GM18907 (cell line): ENCODE measurements at regions not wholly inside any gene's neighbourhood (a gene's known extent, or its start where the extent isn't known, plus 50 kb on each side); places are given as distances from the start of the nearest gene placed in this dataset.

Experiments used
- ATAC-seq: cut with Tn5 transposase; IDR thresholded peaks from one replicate; pipeline ENCODE4 v1.9.1; 2021; ENCODE audit warnings: mild to moderate bottlenecking, moderate library complexity; ENCODE audit not compliant: unreplicated experiment

DNA sequence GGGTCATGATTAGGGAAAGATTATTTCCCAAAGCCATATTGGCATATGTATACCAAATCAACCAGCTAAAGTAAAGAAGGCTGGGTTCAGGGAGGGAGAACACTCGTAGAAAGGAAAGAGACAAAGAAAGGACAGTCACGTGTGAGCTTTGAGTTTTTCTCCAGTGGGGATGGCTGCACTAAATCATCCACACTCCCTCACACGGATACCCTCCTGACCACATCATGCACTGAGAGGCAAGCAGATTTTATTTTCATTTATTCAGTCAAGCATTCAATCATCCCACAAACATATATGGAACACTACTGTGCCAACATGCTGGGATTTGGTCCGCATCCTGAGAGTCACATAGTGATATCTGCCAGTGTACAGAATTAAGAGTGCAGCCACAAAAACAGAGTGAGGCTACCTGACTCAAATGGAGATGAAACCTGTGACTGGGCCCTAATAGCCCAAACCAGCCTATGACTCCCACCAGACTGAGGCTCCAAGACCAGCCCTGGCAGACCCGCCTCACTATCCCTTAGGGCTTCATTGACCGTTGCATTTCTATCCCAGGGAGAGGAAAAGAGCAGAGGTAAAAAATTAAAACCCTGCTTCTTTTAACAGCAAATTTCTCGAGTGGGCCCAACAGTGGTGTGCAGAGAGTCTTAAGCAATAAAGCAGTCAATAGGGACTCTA, 155.9 kb downstream of the BARHL2 start:
- ATAC-seq: no peak

GRCh38 chr1:90558754-90559378, 158.2 kb downstream of the BARHL2 start:
- no peak for ATAC-seq

GRCh38 chr1:90558126-90558525, 159.0 kb downstream of the BARHL2 start:
- no peak for ATAC-seq

DNA sequence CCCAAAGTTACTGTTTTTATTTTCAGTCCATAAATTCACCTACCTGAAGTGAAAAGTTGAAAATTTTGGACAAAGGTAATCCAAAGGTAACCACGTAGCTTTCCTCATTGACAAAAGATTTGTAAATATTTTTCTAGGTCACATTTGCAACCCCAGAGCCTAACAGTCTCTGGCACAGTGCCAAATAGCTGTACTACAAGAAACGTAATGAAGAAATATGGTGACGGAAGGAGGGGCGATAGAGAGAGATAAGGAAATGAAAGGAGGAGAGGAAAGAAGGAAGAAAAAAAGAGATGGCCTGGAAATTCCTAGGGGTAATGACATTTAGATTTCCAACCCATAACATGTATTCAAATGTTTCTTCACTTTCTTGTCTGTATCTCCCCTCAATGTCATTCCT, 159.4 kb downstream of the BARHL2 start:
- no peak for ATAC-seq

DNA sequence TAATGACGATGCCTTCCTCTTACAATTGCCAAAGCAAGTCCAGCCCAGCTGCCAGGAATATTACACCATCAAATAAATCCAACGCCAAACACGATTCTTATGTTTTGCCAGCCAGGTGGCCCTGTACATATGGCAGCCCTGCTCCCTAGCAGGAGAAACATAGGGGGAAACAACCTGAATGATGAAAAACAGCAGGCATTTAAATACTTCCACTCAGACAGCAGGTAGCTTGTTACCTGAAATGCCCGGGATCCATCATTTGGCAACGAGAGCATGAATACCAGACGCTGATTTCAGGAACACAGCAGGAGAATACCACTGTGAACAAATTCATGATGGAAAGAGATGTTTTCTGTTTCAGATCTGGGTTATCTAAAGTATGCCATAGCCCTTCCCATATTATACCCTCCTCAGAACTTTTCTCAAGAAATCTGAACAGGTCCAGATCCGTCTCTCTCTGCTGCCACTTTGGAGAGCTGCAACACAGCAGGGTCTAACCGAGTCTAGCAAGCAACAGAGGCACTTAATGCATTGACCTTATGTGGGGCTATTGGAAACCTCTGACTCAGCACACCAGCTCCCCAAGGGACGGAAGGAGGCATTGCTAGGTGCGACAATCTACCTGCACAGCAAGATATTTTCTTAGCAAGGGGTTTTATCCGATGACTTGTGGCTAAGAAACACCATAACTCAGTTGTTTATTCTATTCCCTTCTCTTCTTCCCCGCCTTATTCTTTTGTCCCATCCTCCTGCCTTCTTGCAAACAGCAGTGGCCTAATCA, 166.3 kb downstream of the BARHL2 start:
- no peak for ATAC-seq

- ATAC-seq: no peak
Observed at GRCh38 chr1:90544356-90544755, 172.7 kb downstream of the BARHL2 start.

DNA sequence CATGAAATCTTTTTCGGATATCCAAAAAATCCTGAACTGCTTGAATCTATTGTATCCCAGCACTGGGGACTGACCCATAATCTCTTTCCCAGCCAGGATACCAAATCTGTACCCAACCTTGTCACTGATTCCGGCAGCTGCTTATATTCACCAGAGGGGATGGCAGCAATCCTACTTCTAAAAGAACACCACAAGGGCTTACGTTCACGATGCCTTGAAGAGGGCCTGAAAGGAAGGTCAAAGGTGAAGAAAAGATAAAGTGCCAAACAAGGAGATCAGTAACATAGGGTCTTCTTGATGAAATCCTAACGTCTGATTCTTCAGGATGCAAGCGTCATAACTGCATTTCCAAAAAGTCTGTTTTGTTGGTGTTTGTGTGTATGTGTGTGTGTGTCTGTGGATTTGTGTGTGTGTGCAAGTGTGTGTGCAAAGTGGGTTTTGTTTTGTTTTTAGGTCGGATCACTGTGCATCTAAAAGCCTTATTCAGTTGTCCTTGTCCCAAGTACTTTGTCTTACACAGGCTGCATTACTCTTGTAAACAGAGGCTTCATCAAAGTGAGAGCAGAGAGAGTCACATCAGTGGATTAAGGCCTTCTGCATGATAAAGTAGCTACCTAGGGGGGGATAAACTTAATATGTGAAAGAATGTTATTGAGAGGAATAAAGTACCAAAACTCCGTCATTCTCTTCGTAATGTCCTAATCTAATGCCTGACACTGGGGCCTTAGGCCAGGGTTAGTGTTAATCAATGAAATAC, 179.3 kb downstream of the BARHL2 start:
- no peak for ATAC-seq

DNA sequence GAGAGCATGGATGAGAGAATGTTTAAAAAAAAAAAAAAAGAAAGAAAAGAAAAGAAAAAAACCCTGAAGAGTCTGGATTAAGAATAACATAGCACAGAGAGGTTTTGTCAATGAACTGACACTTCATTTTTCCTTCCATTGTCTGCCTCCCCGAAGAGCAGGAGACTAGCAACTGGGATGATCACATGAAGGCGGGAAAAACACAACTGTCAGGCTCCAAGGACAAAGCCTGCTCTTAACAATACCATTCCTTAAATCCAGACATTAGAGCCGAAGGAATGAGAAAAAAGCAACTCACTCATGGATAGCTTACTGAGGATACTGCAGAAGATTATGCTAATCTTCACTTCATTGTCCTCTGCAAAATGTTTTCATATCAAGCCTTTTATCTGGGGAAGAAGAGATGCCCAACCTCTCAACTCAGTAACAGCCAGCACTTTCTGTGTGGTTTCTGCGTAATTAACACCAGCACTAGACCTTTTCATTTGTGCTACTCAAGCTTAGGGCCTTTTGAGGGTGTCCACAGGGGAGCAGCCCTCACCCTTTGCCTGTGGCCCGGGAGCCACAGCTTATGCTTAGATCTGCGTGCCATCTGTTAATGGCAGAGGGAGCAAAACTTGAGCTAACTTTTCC, 182.3 kb downstream of the BARHL2 start:
- no peak for ATAC-seq

GRCh38 chr1:90534116-90534515, 183.0 kb downstream of the BARHL2 start:
- no peak for ATAC-seq

GRCh38 chr1:90526954-90527353, 190.1 kb downstream of the BARHL2 start:
- no peak for ATAC-seq

GRCh38 chr1:90522432-90522831, 194.7 kb downstream of the BARHL2 start:
- ATAC-seq: no peak

GRCh38 chr1:90513956-90514355, 203.1 kb downstream of the BARHL2 start:
- ATAC-seq: no peak

DNA sequence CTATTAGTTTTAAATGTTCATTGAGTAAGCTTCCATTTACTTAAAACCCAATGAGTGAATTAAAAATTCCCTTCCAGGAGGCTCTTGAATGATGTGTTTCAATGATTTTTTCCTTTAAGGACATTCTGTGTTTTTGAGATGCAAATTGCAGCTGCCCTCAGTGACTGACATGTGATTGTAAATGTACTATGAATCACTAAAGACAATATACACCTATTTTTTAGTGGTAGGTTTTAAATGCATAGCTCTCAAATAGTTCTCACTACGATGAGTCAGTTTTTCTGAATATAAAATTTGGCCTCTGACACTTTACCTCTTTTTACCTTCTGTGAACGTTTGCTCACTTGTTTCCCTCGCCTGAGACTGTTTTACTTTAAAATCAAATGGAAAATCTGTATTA, 204.7 kb downstream of the BARHL2 start:
- no peak for ATAC-seq

- no peak for ATAC-seq
Observed at GRCh38 chr1:90510143-90510542, 207.0 kb downstream of the BARHL2 start.

- peak; percentile 43 for ATAC-seq
Observed at GRCh38 chr1:90509225-90510048, 207.7 kb downstream of the BARHL2 start.

GRCh38 chr1:90508376-90509167, 208.5 kb downstream of the BARHL2 start:
- no peak for ATAC-seq

DNA sequence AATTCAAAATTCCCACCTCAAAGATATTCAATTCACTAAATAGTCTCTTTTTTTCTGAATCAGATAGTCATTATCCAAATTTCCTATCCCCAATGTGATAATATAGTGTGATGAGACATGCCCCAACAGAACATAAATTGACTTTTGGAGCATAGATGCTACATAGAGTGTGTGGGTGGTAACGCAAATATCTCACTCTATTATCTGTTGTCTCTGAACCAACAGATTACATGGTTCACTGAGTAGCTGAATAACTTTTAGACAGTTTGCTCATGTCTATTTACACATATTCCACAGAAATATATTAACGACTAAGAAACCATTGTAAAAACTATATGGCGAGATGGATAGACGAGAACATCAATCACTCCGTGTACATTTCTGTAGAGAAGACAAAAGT, 209.9 kb downstream of the BARHL2 start:
- no peak for ATAC-seq

GRCh38 chr1:90505806-90506205, 211.3 kb downstream of the BARHL2 start:
- no peak for ATAC-seq

DNA sequence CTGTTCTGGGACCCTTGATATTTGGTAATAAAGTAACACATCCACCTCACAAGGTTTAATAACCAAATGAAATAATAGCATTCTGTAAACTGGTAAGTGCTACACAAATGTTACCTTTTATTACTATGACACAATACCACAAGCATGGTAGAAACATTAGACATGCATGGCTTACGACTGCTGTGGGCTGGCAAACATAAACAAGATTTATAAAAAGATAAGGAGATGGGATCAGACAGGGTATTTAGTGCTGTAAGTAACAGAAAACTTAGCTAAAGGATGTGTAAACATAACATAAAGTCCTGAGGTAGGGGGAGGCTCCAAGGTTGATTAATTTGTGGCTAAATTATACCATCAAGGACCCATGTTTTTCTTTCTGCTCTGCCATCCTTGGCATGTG, 212.6 kb downstream of the BARHL2 start:
- ATAC-seq: no peak
